Heart left ventricle (tissue), 16 donors: ENCODE measurements at regions not wholly inside any gene's neighbourhood (a gene's known extent, or its start where the extent isn't known, plus 50 kb on each side); places are given as distances from the start of the nearest gene placed in this dataset.
A peak's percentile ranks its signal among the peaks of the same experiment; 100 is the strongest.
"Not testable (repeated sequence)": the region's sequence is repeated elsewhere in the genome, so short reads cannot be mapped to it uniquely, and the experiment has no call there.

Experiments used
- ATAC-seq, 4 donors: fragments of 200-7000 bp; cut with Tn5 transposase; one replicate each; pipeline ENCODE4 v1.9.1; 2020 to 2022; ENCODE audit warnings: moderate library complexity in 4 of 4, mild to moderate bottlenecking in 3 of 4, moderate number of reproducible peaks in 1 of 4
- DNase-seq, 5 donors: peaks; one replicate each; pipeline ENCODE4 v3.0.0-alpha.2; 2020
- H3K27ac ChIP-seq, 12 donors: fragments of 200-600 bp; sonication (generic) in 4 of 12; one replicate each; pipeline versions ENCODE4 v1.5.0 to v1.8.0; 2016 to 2022; ENCODE audit warnings: mild to moderate bottlenecking in 2 of 12
- H3K27me3 ChIP-seq, 9 donors: fragments of 200-600 bp; sonication (generic) in 2 of 9; one replicate each; pipeline versions ENCODE4 v1.5.1 to v1.8.0; 2016 to 2022; ENCODE audit warnings: mild to moderate bottlenecking in 3 of 9
- H3K36me3 ChIP-seq, 9 donors: fragments of 200-600 bp; sonication (generic) in 2 of 9; one replicate each; pipeline versions ENCODE4 v1.5.0 to v1.8.0; 2018 to 2022; ENCODE audit warnings: mild to moderate bottlenecking in 2 of 9
- H3K4me1 ChIP-seq, 12 donors: fragments of 200-600 bp; sonication (generic) in 4 of 12; one replicate each; pipeline versions ENCODE4 v1.5.0 to v1.8.0; 2016 to 2022; ENCODE audit warnings: mild to moderate bottlenecking in 3 of 12
- H3K4me3 ChIP-seq, 12 donors: fragments of 200-600 bp; sonication (generic) in 4 of 12; one replicate each; pipeline versions ENCODE4 v1.5.0 to v1.8.0; 2017 to 2022; ENCODE audit warnings: mild to moderate bottlenecking in 9 of 12, moderate library complexity in 4 of 12
- H3K9me3 ChIP-seq, 12 donors: fragments of 200-600 bp; sonication (generic) in 4 of 12; one replicate each; pipeline versions ENCODE4 v1.5.0 to v1.8.0; 2016 to 2022; ENCODE audit warnings: mild to moderate bottlenecking in 1 of 12
- POLR2A ChIP-seq, 2 donors: fragments of 450-650 bp; IDR thresholded peaks; one replicate each; pipeline ENCODE4 v1.6.1; 2017; ENCODE audit warnings: antibody characterized with exemption in 2 of 2, mild to moderate bottlenecking in 2 of 2, moderate library complexity in 2 of 2
- WGBS, 4 donors: extraction: QIAGEN DNeasy Blood & Tissue Kit in 2 of 4; methylation state at CpG; one replicate each; pipeline versions ENCODE4 v1.1.5 to v1.1.7; 2013 to 2018; 5-methylcytosine and 5-hydroxymethylcytosine counted together
- intact Hi-C, 10 donors: fragments of 100-400 bp; cut with DNase I; formaldehyde crosslinking; loops; one replicate each; pipeline versions ENCODE4 v1.11.1 to v1.14.2; 2022
- TF ChIP-seq, protein P1 (sequence below), 12 donors: fragments of 200-600 bp; sonication (generic) in 4 of 12; IDR thresholded peaks; one replicate each; pipeline versions ENCODE4 v1.5.0 to v1.8.0; 2018 to 2022; ENCODE audit warnings: antibody characterized with exemption in 12 of 12, mild to moderate bottlenecking in 5 of 12
- donor health status: ischemic (EF 13 %, LVEDD 7.1; RV severe dilation, severe dysfunction).
- donor health status: healthy with polysubstance abuse.
- donor health status: DM: no; HTN: yes; CAD: no.
- donor health status: DM: no; HTN: no; CAD: no.
- donor health status: ischemic (EF 25% LVEDD 6.9; RV normal size, moderate dysfunction).
- donor health status: ischemic (EF 25% LVEDD 5.7; RV mildly dilated, moderate dysfunction).
- donor health status: healthy.
- donor health status: DM: yes; HTN: yes; CAD: no.
- donor health status: ischemic (EF 35%, LVEDD 5.7; RV mildly dilated, moderate dysfunction).
- donor health status: nonischemic (EF 11% LVEDD 7.7; RV severe dilation, severe dysfunction).
- donor health status: DM: yes; HTN: yes; CAD: no.
- donor health status: PGD.
- donor health status: ischemic (EF 29% LVEDD 5.4; RV normal size, mild dysfunction).
- donor health status: nonischemic (EF 23%, LVEDD 6.1; RV moderate dilation, normal function).

- WGBS, 4 donors, result 78 to 86% (median 85%) methylated on average over 4 of the region's 4 CpGs
- H3K36me3 ChIP-seq, result no peaks in the 10 kb centered on the region
- no peaks in the 10 kb centered on the region for H3K27me3 ChIP-seq
- H3K4me3 ChIP-seq, result no peak overlapping the region
- TF ChIP-seq POLR2A (IDR thresholded peaks at IDR 0.05), result no peak
- TF ChIP-seq, protein P1, sequence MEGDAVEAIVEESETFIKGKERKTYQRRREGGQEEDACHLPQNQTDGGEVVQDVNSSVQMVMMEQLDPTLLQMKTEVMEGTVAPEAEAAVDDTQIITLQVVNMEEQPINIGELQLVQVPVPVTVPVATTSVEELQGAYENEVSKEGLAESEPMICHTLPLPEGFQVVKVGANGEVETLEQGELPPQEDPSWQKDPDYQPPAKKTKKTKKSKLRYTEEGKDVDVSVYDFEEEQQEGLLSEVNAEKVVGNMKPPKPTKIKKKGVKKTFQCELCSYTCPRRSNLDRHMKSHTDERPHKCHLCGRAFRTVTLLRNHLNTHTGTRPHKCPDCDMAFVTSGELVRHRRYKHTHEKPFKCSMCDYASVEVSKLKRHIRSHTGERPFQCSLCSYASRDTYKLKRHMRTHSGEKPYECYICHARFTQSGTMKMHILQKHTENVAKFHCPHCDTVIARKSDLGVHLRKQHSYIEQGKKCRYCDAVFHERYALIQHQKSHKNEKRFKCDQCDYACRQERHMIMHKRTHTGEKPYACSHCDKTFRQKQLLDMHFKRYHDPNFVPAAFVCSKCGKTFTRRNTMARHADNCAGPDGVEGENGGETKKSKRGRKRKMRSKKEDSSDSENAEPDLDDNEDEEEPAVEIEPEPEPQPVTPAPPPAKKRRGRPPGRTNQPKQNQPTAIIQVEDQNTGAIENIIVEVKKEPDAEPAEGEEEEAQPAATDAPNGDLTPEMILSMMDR (IDR thresholded peaks at IDR 0.05), result no peak
- peaks cover 0 to 5% (median 0%) of the 10 kb centered on the region in 12 donors for H3K9me3 ChIP-seq
- DNase-seq (no peak), ATAC-seq (no peak)
- H3K4me1 ChIP-seq, result peaks cover 0 to 12% (median 0%) of the 10 kb centered on the region in 12 donors
- intact Hi-C loops, result no loop called here
- H3K27ac ChIP-seq, result no peak overlapping the region
Observed at GRCh38 chr1:181219938-181220337, 131.4 kb downstream of the IER5 start.

- DNase-seq (no peak), ATAC-seq (peak in 3 of 4 donors; percentile 62 to 91 (median 85))
- Histone ChIP-seq H3K9me3 (peaks cover 0 to 5% (median 0%) of the 10 kb centered on the region in 12 donors), H3K4me3 (no peak overlapping the region), H3K4me1 (peaks cover 0 to 12% (median 0%) of the 10 kb centered on the region in 12 donors), H3K27me3 (no peaks in the 10 kb centered on the region), H3K27ac (peak overlapping the region in 1 of 12 donors; percentile 41), H3K36me3 (no peaks in the 10 kb centered on the region)
- 36 to 54% (median 40%) methylated on average over 5 of the region's 5 CpGs for WGBS, 4 donors
- intact Hi-C loops, result no loop called here
- TF ChIP-seq POLR2A (IDR thresholded peaks at IDR 0.05), result no peak
- TF ChIP-seq, protein P1 (IDR thresholded peaks at IDR 0.05), result no peak
Observed at GRCh38 chr1:181221078-181221477, 132.6 kb downstream of the IER5 start.

DNA sequence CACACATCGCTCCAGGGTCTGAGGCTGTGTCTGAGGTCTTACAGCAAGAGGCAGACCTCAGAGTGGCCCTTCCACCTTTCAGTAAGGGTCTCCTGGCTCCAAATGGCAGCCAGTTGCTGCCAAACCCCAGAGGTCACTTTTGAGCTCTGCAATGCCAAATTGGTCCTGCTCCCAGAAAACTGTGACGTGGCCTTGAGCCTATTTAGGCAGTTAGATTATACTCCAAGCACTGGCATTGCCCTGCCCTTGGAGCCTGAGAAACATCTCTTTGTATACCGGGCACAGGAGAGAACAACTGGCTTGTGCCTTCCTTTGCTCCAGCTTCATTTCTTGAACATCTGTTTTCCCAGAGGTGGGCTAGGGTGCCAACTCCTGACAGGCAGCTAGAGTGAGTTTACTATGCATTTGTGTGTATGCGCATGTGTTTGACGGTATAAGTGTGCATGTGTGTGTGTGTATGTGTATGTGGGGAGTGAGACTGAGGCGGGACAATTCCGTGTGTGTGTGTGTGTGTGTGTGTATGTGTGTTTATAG is 134.5 kb downstream of the IER5 start:
- intact Hi-C loops, result no loop called here
- DNase-seq, result peak in 2 of 5 donors; percentile 45 to 58
- no peak for TF ChIP-seq POLR2A (IDR thresholded peaks at IDR 0.05)
- TF ChIP-seq, protein P1 (IDR thresholded peaks at IDR 0.05), result no peak
- H3K27ac ChIP-seq, result peak overlapping the region in 1 of 12 donors; percentile 15
- 76 to 90% (median 83%) methylated on average over 7 of the region's 7 CpGs for WGBS, 4 donors
- no peaks in the 10 kb centered on the region for H3K36me3 ChIP-seq
- peak overlapping the region in 1 of 12 donors; percentile 2 for H3K4me3 ChIP-seq
- H3K27me3 ChIP-seq, result no peaks in the 10 kb centered on the region
- ATAC-seq, result peak in 3 of 4 donors; percentile 65 to 88 (median 79)
- H3K4me1 ChIP-seq, result peaks cover 0 to 12% (median 0%) of the 10 kb centered on the region in 12 donors
- peaks cover 0 to 12% (median 0%) of the 10 kb centered on the region in 12 donors for H3K9me3 ChIP-seq

- ATAC-seq, H3K4me1 ChIP-seq, DNase-seq, H3K27ac ChIP-seq, H3K27me3 ChIP-seq, H3K36me3 ChIP-seq, H3K4me3 ChIP-seq, intact Hi-C loops: not testable (repeated sequence)
- WGBS, 4 donors, result 88 to 98% (median 91%) methylated on average over 3 of the region's 4 CpGs
- peaks cover 0 to 12% (median 0%) of the 10 kb centered on the region in 12 donors for H3K9me3 ChIP-seq
Observed at GRCh38 chr1:181226728-181227127, 138.2 kb downstream of the IER5 start.

DNA sequence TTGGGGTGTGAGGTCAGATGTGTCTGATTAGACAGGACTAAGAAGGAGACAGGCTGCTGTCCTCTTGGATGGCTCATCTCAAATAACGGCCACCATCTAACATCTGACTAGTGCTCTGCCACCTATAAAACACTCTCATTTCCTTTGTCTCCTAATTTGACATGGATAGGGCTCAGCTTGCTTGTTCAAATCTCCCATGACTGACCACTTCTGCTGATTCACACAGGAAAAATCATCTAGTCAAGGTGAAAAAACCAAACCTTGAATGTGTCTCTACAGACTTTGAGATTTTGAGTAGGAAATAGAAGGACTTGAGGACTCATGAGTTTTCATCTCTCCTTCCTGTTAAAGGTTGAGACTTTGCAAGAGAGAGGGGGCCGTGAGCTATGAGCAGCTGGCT is 150.6 kb downstream of the IER5 start:
- DNase-seq (no peak), ATAC-seq (no peak)
- no peak overlapping the region for H3K27ac ChIP-seq
- H3K4me1 ChIP-seq, result no peaks in the 10 kb centered on the region
- 79 to 83% (median 80%) methylated on average over 2 of the region's 2 CpGs for WGBS, 4 donors
- intact Hi-C loops, result no loop called here
- no peaks in the 10 kb centered on the region for H3K36me3 ChIP-seq
- TF ChIP-seq, protein P1 (IDR thresholded peaks at IDR 0.05), result no peak
- no peak for TF ChIP-seq POLR2A (IDR thresholded peaks at IDR 0.05)
- H3K4me3 ChIP-seq, result no peak overlapping the region
- H3K27me3 ChIP-seq, result no peaks in the 10 kb centered on the region
- H3K9me3 ChIP-seq, result no peaks in the 10 kb centered on the region

GRCh38 chr1:181246320-181246719 is 157.8 kb downstream of the IER5 start:
- H3K27me3 ChIP-seq, intact Hi-C loops, DNase-seq, H3K4me3 ChIP-seq, H3K27ac ChIP-seq, H3K36me3 ChIP-seq, ATAC-seq, H3K4me1 ChIP-seq: not testable (repeated sequence)
- WGBS, 4 donors, result 89 to 93% (median 91%) methylated on average over 8 of the region's 8 CpGs
- peaks cover 0 to 20% (median 2%) of the 10 kb centered on the region in 12 donors for H3K9me3 ChIP-seq

GRCh38 chr1:181248361-181248760 is 159.9 kb downstream of the IER5 start:
- H3K36me3 ChIP-seq, H3K4me1 ChIP-seq, ATAC-seq, H3K4me3 ChIP-seq, H3K27me3 ChIP-seq, intact Hi-C loops, H3K27ac ChIP-seq, DNase-seq: not testable (repeated sequence)
- 58 to 65% (median 61%) methylated on average over 2 of the region's 2 CpGs for WGBS, 4 donors
- peaks cover 0 to 20% (median 2%) of the 10 kb centered on the region in 12 donors for H3K9me3 ChIP-seq
